K562 (cell line): ENCODE measurements at regions not wholly inside any gene's neighbourhood (a gene's known extent, or its start where the extent isn't known, plus 50 kb on each side); places are given as distances from the start of the nearest gene placed in this dataset.

Experiments used
- BCL6 ChIP-seq: fragments of 250-450 bp; sonication (Bioruptor Pico); IDR thresholded peaks from 2 replicates; pipeline ENCODE4 v1.4.0; 2020
- BRCA1 ChIP-seq, 2 experiments: fragments of 450-650 bp in 1 of 2; sonication (generic) in 1 of 2; formaldehyde crosslinking in 1 of 2; IDR thresholded peaks; 2 replicates each; pipeline versions ENCODE4 v1.5.0 to v1.6.1; 2017 to 2020; ENCODE audit warnings: mild to moderate bottlenecking in 1 of 2, missing genetic modification reagents in 1 of 2
- CREB5 ChIP-seq: fragments of 250-450 bp; sonication (Bioruptor Pico); IDR thresholded peaks from 2 replicates; pipeline ENCODE4 v1.5.0; 2020; ENCODE audit warnings: mild to moderate bottlenecking
- CTCF ChIP-seq, 3 experiments: IDR thresholded peaks in 2 of 3; conservative IDR thresholded peaks in 1 of 3; 2 replicates each; pipeline ENCODE4 v1.5.1; 2011 to 2012; ENCODE audit warnings: low read length in 3 of 3, mild to moderate bottlenecking in 3 of 3, control low read depth in 2 of 3, improper control_type of control experiment in 1 of 3, inconsistent platforms in 1 of 3, low read depth in 1 of 3, mixed read lengths in 1 of 3, moderate library complexity in 1 of 3; ENCODE audit not compliant: insufficient read depth in 2 of 3
- HDAC6 ChIP-seq: IDR thresholded peaks from 2 replicates; pipeline ENCODE4 v1.6.1; 2012; ENCODE audit warnings: low read depth, mild to moderate bottlenecking, control low read depth, inconsistent platforms, low read length, moderate library complexity
- MAX ChIP-seq: sonication (generic); formaldehyde crosslinking; IDR thresholded peaks from 2 replicates; pipeline ENCODE4 v1.9.0; 2022; ENCODE audit warnings: mild to moderate bottlenecking, missing genetic modification reagents
- MAZ ChIP-seq, 2 experiments: fragments of 450-650 bp in 1 of 2; sonication (generic) in 1 of 2; formaldehyde crosslinking; IDR thresholded peaks in 1 of 2; conservative IDR thresholded peaks in 1 of 2; 2 replicates each; pipeline versions ENCODE4 v1.4.0 to v1.5.0; 2020; ENCODE audit warnings: mild to moderate bottlenecking in 1 of 2, missing genetic modification reagents in 1 of 2
- POLR2A ChIP-seq: fragments of 450-650 bp; conservative IDR thresholded peaks from 2 replicates; pipeline ENCODE4 v1.6.1; 2016
- PRDM10 ChIP-seq: fragments of 450-650 bp; IDR thresholded peaks from 2 replicates; pipeline ENCODE4 v1.6.1; 2018; ENCODE audit not compliant: partially characterized antibody
- RAD51 ChIP-seq: fragments of 450-650 bp; IDR thresholded peaks from 2 replicates; pipeline ENCODE4 v1.7.1; 2016; ENCODE audit warnings: low read depth, mild to moderate bottlenecking, borderline replicate concordance
- SIN3A ChIP-seq, 2 experiments: fragments of 150-350 bp in 1 of 2; IDR thresholded peaks; 2 replicates each; pipeline ENCODE4 v1.6.1; 2011 to 2016; ENCODE audit warnings: borderline replicate concordance in 2 of 2, low read depth in 2 of 2, low read length in 2 of 2, mild to moderate bottlenecking in 2 of 2, moderate library complexity in 2 of 2; ENCODE audit not compliant: control insufficient read depth in 1 of 2
- ZNF512 ChIP-seq: IDR thresholded peaks from 2 replicates; pipeline ENCODE4 v1.6.1; 2016; ENCODE audit warnings: missing genetic modification characterization, missing compliant biosample characterization

- no peak for TF ChIP-seq HDAC6
- TF ChIP-seq MAX (CRISPR knock-in tag), result no peak
- no peak for TF ChIP-seq MAZ (CRISPR knock-in tag; conservative IDR thresholded peaks at IDR 0.05 in 1 of 2, IDR thresholded peaks at IDR 0.05 in 1 of 2)
- TF ChIP-seq PRDM10, result no peak
- no peak for TF ChIP-seq BRCA1 (IDR thresholded peaks at IDR 0.05)
- TF ChIP-seq BRCA1 (CRISPR knock-in tag; IDR thresholded peaks at IDR 0.05), result no peak
- TF ChIP-seq POLR2A, result no peak
- no peak for TF ChIP-seq RAD51
- no peak for TF ChIP-seq CTCF (IDR thresholded peaks at IDR 0.05 in 2 of 3, conservative IDR thresholded peaks at IDR 0.05 in 1 of 3; ENCODE audit: insufficient read depth in 2 of 3, low read depth in 1 of 3, low read length in 3 of 3)
- TF ChIP-seq ZNF512 (tag), result no peak
- TF ChIP-seq SIN3A (IDR thresholded peaks at IDR 0.05; ENCODE audit: borderline replicate concordance in 2 of 2, control insufficient read depth in 1 of 2, low read depth in 2 of 2, low read length in 2 of 2), result no peak
- TF ChIP-seq CREB5 (CRISPR knock-in tag), result no peak
- TF ChIP-seq BCL6 (CRISPR knock-in tag), result no peak
These were observed 118.0 kb downstream of the PWWP3B start for GRCh38 chrX:106286053-106286650.
